HG03064 (cell line): ENCODE measurements at regions not wholly inside any gene's neighbourhood (a gene's known extent, or its start where the extent isn't known, plus 50 kb on each side); places are given as distances from the start of the nearest gene placed in this dataset.
A peak's percentile ranks its signal among the peaks of the same experiment; 100 is the strongest.

Source experiments
- ATAC-seq: cut with Tn5 transposase; IDR thresholded peaks from one replicate; pipeline ENCODE4 v1.9.1; 2021; ENCODE audit warnings: low read depth; ENCODE audit not compliant: unreplicated experiment

GRCh38 chr5:100479079-100479688 lies 56.0 kb upstream of the FAM174A start:
- no peak for ATAC-seq

GRCh38 chr5:100472091-100472490 lies 63.1 kb upstream of the FAM174A start:
- ATAC-seq: no peak

GRCh38 chr5:100469767-100470166 lies 65.4 kb upstream of the FAM174A start:
- ATAC-seq: peak; percentile 94

GRCh38 chr5:100464418-100464817 lies 70.8 kb upstream of the FAM174A start:
- ATAC-seq: no peak

- ATAC-seq: no peak
Observed at GRCh38 chr5:100456615-100457014, 78.6 kb upstream of the FAM174A start.

GRCh38 chr5:100452126-100452525 lies 83.0 kb upstream of the FAM174A start:
- ATAC-seq: no peak

GRCh38 chr5:100448111-100448528 lies 87.1 kb upstream of the FAM174A start:
- no peak for ATAC-seq

- ATAC-seq: no peak
Observed at GRCh38 chr5:100446879-100447430, 88.2 kb upstream of the FAM174A start.

GRCh38 chr5:100444961-100445360 lies 90.2 kb upstream of the FAM174A start:
- ATAC-seq: no peak

- no peak for ATAC-seq
Observed at GRCh38 chr5:100434815-100435214, 100.4 kb upstream of the FAM174A start.

- ATAC-seq: no peak
Observed at GRCh38 chr5:100432741-100433140, 102.4 kb upstream of the FAM174A start.

GRCh38 chr5:100430268-100431195 lies 104.6 kb upstream of the FAM174A start:
- ATAC-seq: peak; percentile 53

GRCh38 chr5:100424787-100425186 lies 110.4 kb upstream of the FAM174A start:
- ATAC-seq: no peak

- no peak for ATAC-seq
Observed at GRCh38 chr5:100424017-100424416, 111.2 kb upstream of the FAM174A start.

- ATAC-seq: no peak
Observed at GRCh38 chr5:100423330-100423729, 111.8 kb upstream of the FAM174A start.

- no peak for ATAC-seq
Observed at GRCh38 chr5:100421360-100421759, 113.8 kb upstream of the FAM174A start.

- ATAC-seq: no peak
Observed at GRCh38 chr5:100418231-100418630, 116.9 kb upstream of the FAM174A start.

- ATAC-seq: no peak
Observed at GRCh38 chr5:100409660-100410151, 125.5 kb upstream of the FAM174A start.

- ATAC-seq: no peak
Observed at GRCh38 chr5:100407053-100407452, 128.1 kb upstream of the FAM174A start.

GRCh38 chr5:100406640-100407039 lies 128.5 kb upstream of the FAM174A start:
- no peak for ATAC-seq

GRCh38 chr5:100402071-100402470 lies 133.1 kb upstream of the FAM174A start:
- no peak for ATAC-seq
